ENCODE measurements at regions not wholly inside any gene's neighbourhood (a gene's known extent, or its start where the extent isn't known, plus 50 kb on each side); places are given as distances from the start of the nearest gene placed in this dataset.

- TF ChIP-seq, protein P1, sequence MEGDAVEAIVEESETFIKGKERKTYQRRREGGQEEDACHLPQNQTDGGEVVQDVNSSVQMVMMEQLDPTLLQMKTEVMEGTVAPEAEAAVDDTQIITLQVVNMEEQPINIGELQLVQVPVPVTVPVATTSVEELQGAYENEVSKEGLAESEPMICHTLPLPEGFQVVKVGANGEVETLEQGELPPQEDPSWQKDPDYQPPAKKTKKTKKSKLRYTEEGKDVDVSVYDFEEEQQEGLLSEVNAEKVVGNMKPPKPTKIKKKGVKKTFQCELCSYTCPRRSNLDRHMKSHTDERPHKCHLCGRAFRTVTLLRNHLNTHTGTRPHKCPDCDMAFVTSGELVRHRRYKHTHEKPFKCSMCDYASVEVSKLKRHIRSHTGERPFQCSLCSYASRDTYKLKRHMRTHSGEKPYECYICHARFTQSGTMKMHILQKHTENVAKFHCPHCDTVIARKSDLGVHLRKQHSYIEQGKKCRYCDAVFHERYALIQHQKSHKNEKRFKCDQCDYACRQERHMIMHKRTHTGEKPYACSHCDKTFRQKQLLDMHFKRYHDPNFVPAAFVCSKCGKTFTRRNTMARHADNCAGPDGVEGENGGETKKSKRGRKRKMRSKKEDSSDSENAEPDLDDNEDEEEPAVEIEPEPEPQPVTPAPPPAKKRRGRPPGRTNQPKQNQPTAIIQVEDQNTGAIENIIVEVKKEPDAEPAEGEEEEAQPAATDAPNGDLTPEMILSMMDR (IDR thresholded peaks at IDR 0.05), result no peak
- no peak for TF ChIP-seq POLR2AphosphoS5 (IDR thresholded peaks at IDR 0.05; ENCODE audit: insufficient read depth in 1 of 2, low read depth in 1 of 2)
- no peak for TF ChIP-seq POLR2A (IDR thresholded peaks at IDR 0.05)
Observed at GRCh38 chr17:68783861-68784260, 171.3 kb downstream of the ABCA8 start.

All from vagina (tissue), 2 donors.